Cardiac muscle cell (in vitro differentiated cells and primary cell): ENCODE measurements at regions not wholly inside any gene's neighbourhood (a gene's known extent, or its start where the extent isn't known, plus 50 kb on each side); places are given as distances from the start of the nearest gene placed in this dataset.

ENCODE experiments used
- DNase-seq, 2 donors: peaks; one replicate each; pipeline versions ENCODE4 v3.0.0 to v3.0.0-alpha.2; 2010 to 2017; ENCODE audit warnings: low read depth in 1 of 2, low spot score in 1 of 2
- H3K27ac ChIP-seq: fragments of 200-600 bp; sonication (generic); 2 replicates; pipeline ENCODE4 v1.5.1; 2016
- H3K27me3 ChIP-seq: fragments of 200-600 bp; sonication (generic); 2 replicates; pipeline ENCODE4 v1.6.0; 2016; ENCODE audit warnings: control low read depth
- H3K36me3 ChIP-seq: fragments of 200-600 bp; sonication (generic); 2 replicates; pipeline ENCODE4 v1.5.1; 2016; ENCODE audit warnings: control low read depth
- H3K4me1 ChIP-seq: fragments of 200-600 bp; sonication (generic); 2 replicates; pipeline ENCODE4 v1.8.1; 2017; ENCODE audit warnings: low read depth, mild to moderate bottlenecking, mixed run types
- H3K4me3 ChIP-seq: fragments of 200-600 bp; sonication (generic); 2 replicates; pipeline ENCODE4 v1.5.1; 2016; ENCODE audit warnings: mild to moderate bottlenecking
- H3K9me3 ChIP-seq: fragments of 200-600 bp; sonication (generic); 2 replicates; pipeline ENCODE4 v1.5.1; 2017; ENCODE audit warnings: low read depth, mild to moderate bottlenecking, control low read depth
- CTCF ChIP-seq: IDR thresholded peaks from 2 replicates; pipeline ENCODE4 v1.5.1; 2012; ENCODE audit warnings: low read depth, mild to moderate bottlenecking, low read length

DNA sequence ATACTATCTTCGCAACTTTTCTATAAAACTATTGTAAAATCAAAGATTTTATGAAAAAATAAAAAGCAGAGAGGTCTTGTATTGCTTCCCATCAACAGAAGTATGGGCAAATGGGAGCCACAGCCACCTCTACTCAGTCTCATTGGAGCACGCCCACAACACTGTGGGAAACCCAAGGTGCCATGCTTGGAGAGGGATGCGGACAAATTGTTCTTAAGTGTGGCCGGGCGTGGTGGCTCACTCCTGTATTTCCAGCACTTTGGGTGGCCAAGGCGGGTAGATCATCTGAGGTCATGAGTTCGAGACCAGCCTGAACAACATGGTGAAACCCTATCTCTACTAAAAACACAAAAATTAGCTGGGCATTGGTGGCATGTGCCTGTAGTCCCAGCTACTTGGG lies 498.2 kb upstream of the SOX5 start:
- no peaks in the 10 kb centered on the region for H3K27me3 ChIP-seq
- H3K9me3 ChIP-seq: no peaks in the 10 kb centered on the region
- no peak for TF ChIP-seq CTCF
- H3K4me3 ChIP-seq: no peak overlapping the region
- no peaks in the 10 kb centered on the region for H3K36me3 ChIP-seq
- no peak overlapping the region for H3K27ac ChIP-seq
- no peak for DNase-seq
- H3K4me1 ChIP-seq: peaks cover 7% of the 10 kb centered on the region

DNA sequence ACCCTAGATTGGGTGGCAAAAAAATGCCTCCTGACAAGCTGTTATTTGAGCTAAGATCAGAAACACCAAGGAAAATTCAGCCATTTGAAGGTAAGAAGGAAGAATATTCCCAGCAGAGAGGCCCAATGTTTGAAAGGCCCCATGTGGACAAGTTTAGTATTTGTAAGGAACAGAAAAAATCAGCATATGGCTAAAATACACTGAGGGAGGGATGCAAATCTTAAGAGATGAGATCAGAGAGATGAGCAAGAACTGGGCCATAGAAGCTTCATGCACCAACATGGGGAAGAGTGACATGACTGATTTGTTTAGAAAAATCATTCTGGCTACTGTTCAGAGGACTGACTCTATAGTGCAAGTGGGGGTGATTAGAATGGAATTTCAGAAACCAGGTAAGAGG lies 496.8 kb upstream of the SOX5 start:
- Histone ChIP-seq H3K4me1 (peaks cover 7% of the 10 kb centered on the region), H3K36me3 (no peaks in the 10 kb centered on the region), H3K27me3 (no peaks in the 10 kb centered on the region), H3K9me3 (no peaks in the 10 kb centered on the region), H3K4me3 (no peak overlapping the region), H3K27ac (no peak overlapping the region)
- DNase-seq: no peak
- TF ChIP-seq CTCF: no peak

- no peak for DNase-seq
- TF ChIP-seq CTCF: no peak
- Histone ChIP-seq H3K27me3 (no peaks in the 10 kb centered on the region), H3K36me3 (no peaks in the 10 kb centered on the region), H3K4me1 (peaks cover 6% of the 10 kb centered on the region), H3K9me3 (no peaks in the 10 kb centered on the region), H3K4me3 (no peak overlapping the region), H3K27ac (no peak overlapping the region)
Observed at GRCh38 chr12:24444634-24445033, 495.2 kb upstream of the SOX5 start.

GRCh38 chr12:24441458-24441857 lies 492.0 kb upstream of the SOX5 start:
- Histone ChIP-seq H3K27me3 (no peaks in the 10 kb centered on the region), H3K4me3 (no peak overlapping the region)
- no peak for DNase-seq

DNA sequence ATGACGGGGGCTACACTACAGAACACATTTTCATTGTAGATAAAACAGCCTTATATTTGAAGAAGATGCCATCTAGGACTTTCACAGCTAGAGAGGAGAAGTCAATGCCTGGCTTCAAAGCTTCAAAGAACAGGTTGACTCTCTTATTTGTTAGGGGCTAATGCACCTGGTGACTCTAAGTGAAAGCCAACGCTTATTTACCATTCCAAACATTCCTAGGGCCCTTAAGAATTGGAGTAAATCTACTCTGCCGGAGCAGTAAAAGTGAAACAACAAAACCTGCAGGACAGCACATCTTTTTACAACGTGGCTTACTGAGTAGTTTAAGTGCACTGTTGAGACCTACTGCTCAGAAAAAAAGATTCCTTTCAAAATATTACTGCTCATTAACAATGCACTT lies 487.2 kb upstream of the SOX5 start:
- Histone ChIP-seq H3K4me3 (no peak overlapping the region), H3K36me3 (no peaks in the 10 kb centered on the region), H3K4me1 (no peaks in the 10 kb centered on the region), H3K9me3 (no peaks in the 10 kb centered on the region), H3K27me3 (no peaks in the 10 kb centered on the region), H3K27ac (no peak overlapping the region)
- no peak for DNase-seq
- TF ChIP-seq CTCF: no peak

More at GRCh38 chr12:24441458-24441857, 492.0 kb upstream of the SOX5 start:
- no peaks in the 10 kb centered on the region for H3K4me1 ChIP-seq
- no peak overlapping the region for H3K27ac ChIP-seq
- H3K36me3 ChIP-seq: no peaks in the 10 kb centered on the region
- H3K9me3 ChIP-seq: no peaks in the 10 kb centered on the region
- no peak for TF ChIP-seq CTCF

DNA sequence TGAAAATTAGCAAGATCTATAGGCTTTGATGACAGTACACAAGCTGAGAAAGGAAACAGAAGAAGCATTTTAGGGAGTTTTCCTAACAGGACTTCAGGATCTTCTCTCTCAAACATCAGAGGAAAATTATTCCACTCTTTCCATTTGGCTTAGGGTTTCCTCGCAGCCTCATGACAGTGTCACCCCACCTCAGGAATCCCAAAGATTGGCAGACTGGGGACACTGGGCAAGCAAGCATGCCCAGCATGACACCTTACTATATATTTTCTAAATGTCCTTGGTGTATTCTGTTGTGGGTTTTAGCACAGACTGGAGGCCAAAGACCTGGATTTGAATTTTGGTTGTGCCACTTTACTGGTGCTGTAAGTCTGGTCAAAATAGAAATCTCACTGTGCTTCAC lies 482.4 kb upstream of the SOX5 start:
- Histone ChIP-seq H3K27me3 (no peaks in the 10 kb centered on the region), H3K4me3 (no peak overlapping the region), H3K27ac (no peak overlapping the region), H3K4me1 (no peaks in the 10 kb centered on the region), H3K9me3 (no peaks in the 10 kb centered on the region), H3K36me3 (no peaks in the 10 kb centered on the region)
- no peak for DNase-seq
- TF ChIP-seq CTCF: no peak
